GM23338 (cell line): ENCODE measurements at regions not wholly inside any gene's neighbourhood (a gene's known extent, or its start where the extent isn't known, plus 50 kb on each side); places are given as distances from the start of the nearest gene placed in this dataset.

Experiments
- ATAC-seq: fragments of 200-7000 bp; cut with Tn5 transposase; 3 replicates; pipeline ENCODE4 v1.9.1; 2020
- DNase-seq: peaks from one replicate; pipeline ENCODE4 v3.0.0-alpha.2; 2015; ENCODE audit warnings: low spot score
- H2AFZ ChIP-seq: fragments of 200-600 bp; sonication (generic); 2 replicates; pipeline ENCODE4 v1.8.0; 2016; ENCODE audit warnings: antibody characterized with exemption, mild to moderate bottlenecking, moderate library complexity
- H3F3A ChIP-seq: fragments of 200-600 bp; sonication (generic); replicated peaks from 2 replicates; pipeline ENCODE4 v1.8.0; 2017; ENCODE audit warnings: antibody characterized with exemption, mixed run types, low read depth
- H3K27ac ChIP-seq: fragments of 200-600 bp; sonication (generic); 2 replicates; pipeline ENCODE4 v1.6.1; 2016; ENCODE audit warnings: low read depth
- H3K27me3 ChIP-seq: fragments of 200-600 bp; sonication (generic); 2 replicates; pipeline ENCODE4 v1.8.0; 2016; ENCODE audit warnings: mild to moderate bottlenecking, mixed run types, moderate library complexity; ENCODE audit not compliant: insufficient read depth
- H3K36me3 ChIP-seq: fragments of 200-600 bp; sonication (generic); 2 replicates; pipeline ENCODE4 v1.8.0; 2016; ENCODE audit warnings: mild to moderate bottlenecking; ENCODE audit not compliant: insufficient read depth
- H3K4me1 ChIP-seq: fragments of 200-600 bp; sonication (generic); 2 replicates; pipeline ENCODE4 v1.8.0; 2016; ENCODE audit warnings: mild to moderate bottlenecking, moderate library complexity; ENCODE audit not compliant: insufficient read depth
- H3K4me2 ChIP-seq: fragments of 200-600 bp; sonication (generic); 2 replicates; pipeline ENCODE4 v1.7.1; 2017; ENCODE audit warnings: mixed run types
- H3K4me3 ChIP-seq: fragments of 200-600 bp; sonication (generic); 2 replicates; pipeline ENCODE4 v1.6.1; 2016; ENCODE audit warnings: mixed run types
- H3K79me2 ChIP-seq: fragments of 200-600 bp; sonication (generic); replicated peaks from 2 replicates; pipeline ENCODE4 v1.8.0; 2017; ENCODE audit warnings: mild to moderate bottlenecking; ENCODE audit not compliant: insufficient read depth
- H3K9me2 ChIP-seq: fragments of 200-600 bp; sonication (generic); 2 replicates; pipeline ENCODE4 v1.8.0; 2017; ENCODE audit not compliant: insufficient read depth
- H4K20me1 ChIP-seq: fragments of 200-600 bp; sonication (generic); replicated peaks from 2 replicates; pipeline ENCODE4 v1.8.0; 2017; ENCODE audit warnings: mild to moderate bottlenecking; ENCODE audit not compliant: insufficient read depth
- H3K27ac Mint-ChIP-seq: 2 replicates; pipeline ENCODE4 v1.8.0; 2020; ENCODE audit warnings: inconsistent platforms, mild to moderate bottlenecking, moderate library complexity, mixed read lengths
- H3K27me3 Mint-ChIP-seq: 3 replicates; pipeline ENCODE4 v1.8.0; 2022; ENCODE audit warnings: low read depth, mild to moderate bottlenecking, moderate library complexity, mixed read lengths, inconsistent platforms; ENCODE audit not compliant: insufficient read depth, poor library complexity
- H3K36me3 Mint-ChIP-seq: 3 replicates; pipeline ENCODE4 v1.8.0; 2021; ENCODE audit warnings: low read depth, mild to moderate bottlenecking, inconsistent platforms, moderate library complexity, mixed read lengths
- H3K4me1 Mint-ChIP-seq: 3 replicates; pipeline ENCODE4 v1.8.0; 2020; ENCODE audit warnings: mild to moderate bottlenecking, inconsistent platforms, mixed read lengths
- H3K4me3 Mint-ChIP-seq: 3 replicates; pipeline ENCODE4 v1.8.0; 2021; ENCODE audit warnings: moderate library complexity, mild to moderate bottlenecking, inconsistent platforms, mixed read lengths
- H3K9me3 Mint-ChIP-seq: 3 replicates; pipeline ENCODE4 v1.8.0; 2020; ENCODE audit warnings: moderate library complexity, mild to moderate bottlenecking, inconsistent platforms, mixed read lengths
- CREB1 ChIP-seq: fragments of 250-450 bp; sonication (Bioruptor Pico); IDR thresholded peaks from 2 replicates; pipeline ENCODE4 v1.5.0; 2020; ENCODE audit warnings: low read depth, mild to moderate bottlenecking, moderate library complexity
- JUNB ChIP-seq: IDR thresholded peaks from one replicate; pipeline ENCODE4 v1.6.1; 2016; ENCODE audit warnings: antibody characterized with exemption; ENCODE audit not compliant: unreplicated experiment
- POLR2AphosphoS5 ChIP-seq: IDR thresholded peaks from 2 replicates; pipeline ENCODE4 v1.6.1; 2016; ENCODE audit warnings: antibody characterized with exemption, low read depth
- ZNF331 ChIP-seq: fragments of 250-450 bp; sonication (Bioruptor Pico); IDR thresholded peaks from 2 replicates; pipeline ENCODE4 v1.5.0; 2020; ENCODE audit warnings: low read depth, mild to moderate bottlenecking, moderate library complexity
- TF ChIP-seq, protein P1 (sequence below): IDR thresholded peaks from 2 replicates; pipeline ENCODE4 v1.6.1; 2016; ENCODE audit warnings: antibody characterized with exemption
- TF ChIP-seq, protein P2 (sequence below): fragments of 250-450 bp; sonication (Bioruptor Pico); IDR thresholded peaks from 2 replicates; pipeline ENCODE4 v1.5.0; 2020; ENCODE audit warnings: mild to moderate bottlenecking, moderate library complexity
- TF ChIP-seq, protein P3 (sequence below): IDR thresholded peaks from one replicate; pipeline ENCODE4 v1.6.1; 2018; ENCODE audit warnings: antibody characterized with exemption; ENCODE audit not compliant: unreplicated experiment

DNA sequence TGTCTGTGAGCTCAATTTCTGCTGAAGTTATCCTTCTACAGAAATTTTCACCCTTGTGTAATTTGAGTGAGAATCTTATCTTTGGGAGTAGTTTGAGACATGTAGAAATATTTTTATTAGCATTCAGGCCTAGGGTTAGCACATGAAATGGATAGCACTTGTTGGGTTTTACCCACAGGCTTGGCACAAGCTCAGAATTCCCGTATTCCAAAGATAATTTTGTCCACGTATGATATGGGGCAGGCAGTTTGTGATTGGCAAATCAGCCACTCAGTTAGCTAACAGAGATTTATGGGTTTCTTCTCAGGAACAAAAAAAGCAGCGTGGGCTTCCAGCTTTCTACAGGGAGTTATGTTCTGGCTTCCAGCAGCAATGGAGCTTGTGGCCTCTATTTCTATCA lies 117.9 kb upstream of the DCAF8L1 start:
- Histone ChIP-seq H3F3A (no peaks in the 10 kb centered on the region), H3K79me2 (no peaks in the 10 kb centered on the region), H3K4me2 (no peak overlapping the region), H2AFZ (no peak overlapping the region), H3K27me3 (no peaks in the 10 kb centered on the region), H3K4me1 (no peaks in the 10 kb centered on the region), H3K36me3 (no peaks in the 10 kb centered on the region), H3K27ac (no peak overlapping the region), H4K20me1 (no peaks in the 10 kb centered on the region), H3K9me2 (no peaks in the 10 kb centered on the region), H3K4me3 (no peak overlapping the region)
- TF ChIP-seq, protein P1, sequence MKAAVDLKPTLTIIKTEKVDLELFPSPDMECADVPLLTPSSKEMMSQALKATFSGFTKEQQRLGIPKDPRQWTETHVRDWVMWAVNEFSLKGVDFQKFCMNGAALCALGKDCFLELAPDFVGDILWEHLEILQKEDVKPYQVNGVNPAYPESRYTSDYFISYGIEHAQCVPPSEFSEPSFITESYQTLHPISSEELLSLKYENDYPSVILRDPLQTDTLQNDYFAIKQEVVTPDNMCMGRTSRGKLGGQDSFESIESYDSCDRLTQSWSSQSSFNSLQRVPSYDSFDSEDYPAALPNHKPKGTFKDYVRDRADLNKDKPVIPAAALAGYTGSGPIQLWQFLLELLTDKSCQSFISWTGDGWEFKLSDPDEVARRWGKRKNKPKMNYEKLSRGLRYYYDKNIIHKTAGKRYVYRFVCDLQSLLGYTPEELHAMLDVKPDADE, result no peak
- TF ChIP-seq ZNF331 (CRISPR knock-in tag), result no peak
- no peak overlapping the region for H3K4me3 Mint-ChIP-seq
- DNase-seq (no peak), ATAC-seq (no peak)
- no peaks in the 10 kb centered on the region for H3K27me3 Mint-ChIP-seq
- H3K27ac Mint-ChIP-seq, result no peak overlapping the region
- H3K4me1 Mint-ChIP-seq, result no peaks in the 10 kb centered on the region
- no peaks in the 10 kb centered on the region for H3K36me3 Mint-ChIP-seq
- no peaks in the 10 kb centered on the region; the same call in 2 of the 3 replicates for H3K9me3 Mint-ChIP-seq

DNA sequence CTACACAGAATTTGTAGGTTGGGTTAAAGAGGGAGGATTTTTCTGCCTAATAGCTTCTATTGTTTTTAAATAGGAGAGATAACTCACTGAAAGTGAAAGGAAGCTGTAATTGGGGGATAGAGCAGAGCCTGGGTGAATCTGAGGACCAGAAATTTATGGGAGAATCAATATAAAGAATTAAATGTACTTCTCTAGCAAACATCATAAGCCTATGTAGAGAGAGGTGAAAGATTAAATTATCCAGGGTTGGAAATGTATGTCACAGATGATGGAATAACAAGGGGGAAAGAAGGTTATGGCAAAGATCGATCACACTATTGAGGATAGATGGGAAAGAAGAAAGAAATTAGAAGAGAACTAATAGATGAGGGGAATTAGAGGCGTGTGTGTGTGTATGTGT lies 104.4 kb upstream of the DCAF8L1 start:
- H3K9me2 ChIP-seq, result no peaks in the 10 kb centered on the region
- H3K27ac ChIP-seq, result no peak overlapping the region
- Mint-ChIP-seq H3K4me1 (peaks cover 2% of the 10 kb centered on the region; the same call in 1 of the 3 replicates), H3K9me3 (no peaks in the 10 kb centered on the region), H3K27me3 (no peaks in the 10 kb centered on the region), H3K27ac (no peak overlapping the region), H3K4me3 (no peak overlapping the region), H3K36me3 (no peaks in the 10 kb centered on the region)
- H3K79me2 ChIP-seq, result no peaks in the 10 kb centered on the region
- no peaks in the 10 kb centered on the region for H3F3A ChIP-seq
- no peaks in the 10 kb centered on the region for H4K20me1 ChIP-seq
- ATAC-seq (no peak), DNase-seq (no peak)
- no peak overlapping the region for H3K4me3 ChIP-seq
- no peak overlapping the region for H3K4me2 ChIP-seq
- H3K36me3 ChIP-seq, result no peaks in the 10 kb centered on the region
- H2AFZ ChIP-seq, result no peak overlapping the region
- peaks cover 8% of the 10 kb centered on the region; the same call in 1 of the 2 replicates for H3K27me3 ChIP-seq
- H3K4me1 ChIP-seq, result no peaks in the 10 kb centered on the region
- TF ChIP-seq, protein P2, sequence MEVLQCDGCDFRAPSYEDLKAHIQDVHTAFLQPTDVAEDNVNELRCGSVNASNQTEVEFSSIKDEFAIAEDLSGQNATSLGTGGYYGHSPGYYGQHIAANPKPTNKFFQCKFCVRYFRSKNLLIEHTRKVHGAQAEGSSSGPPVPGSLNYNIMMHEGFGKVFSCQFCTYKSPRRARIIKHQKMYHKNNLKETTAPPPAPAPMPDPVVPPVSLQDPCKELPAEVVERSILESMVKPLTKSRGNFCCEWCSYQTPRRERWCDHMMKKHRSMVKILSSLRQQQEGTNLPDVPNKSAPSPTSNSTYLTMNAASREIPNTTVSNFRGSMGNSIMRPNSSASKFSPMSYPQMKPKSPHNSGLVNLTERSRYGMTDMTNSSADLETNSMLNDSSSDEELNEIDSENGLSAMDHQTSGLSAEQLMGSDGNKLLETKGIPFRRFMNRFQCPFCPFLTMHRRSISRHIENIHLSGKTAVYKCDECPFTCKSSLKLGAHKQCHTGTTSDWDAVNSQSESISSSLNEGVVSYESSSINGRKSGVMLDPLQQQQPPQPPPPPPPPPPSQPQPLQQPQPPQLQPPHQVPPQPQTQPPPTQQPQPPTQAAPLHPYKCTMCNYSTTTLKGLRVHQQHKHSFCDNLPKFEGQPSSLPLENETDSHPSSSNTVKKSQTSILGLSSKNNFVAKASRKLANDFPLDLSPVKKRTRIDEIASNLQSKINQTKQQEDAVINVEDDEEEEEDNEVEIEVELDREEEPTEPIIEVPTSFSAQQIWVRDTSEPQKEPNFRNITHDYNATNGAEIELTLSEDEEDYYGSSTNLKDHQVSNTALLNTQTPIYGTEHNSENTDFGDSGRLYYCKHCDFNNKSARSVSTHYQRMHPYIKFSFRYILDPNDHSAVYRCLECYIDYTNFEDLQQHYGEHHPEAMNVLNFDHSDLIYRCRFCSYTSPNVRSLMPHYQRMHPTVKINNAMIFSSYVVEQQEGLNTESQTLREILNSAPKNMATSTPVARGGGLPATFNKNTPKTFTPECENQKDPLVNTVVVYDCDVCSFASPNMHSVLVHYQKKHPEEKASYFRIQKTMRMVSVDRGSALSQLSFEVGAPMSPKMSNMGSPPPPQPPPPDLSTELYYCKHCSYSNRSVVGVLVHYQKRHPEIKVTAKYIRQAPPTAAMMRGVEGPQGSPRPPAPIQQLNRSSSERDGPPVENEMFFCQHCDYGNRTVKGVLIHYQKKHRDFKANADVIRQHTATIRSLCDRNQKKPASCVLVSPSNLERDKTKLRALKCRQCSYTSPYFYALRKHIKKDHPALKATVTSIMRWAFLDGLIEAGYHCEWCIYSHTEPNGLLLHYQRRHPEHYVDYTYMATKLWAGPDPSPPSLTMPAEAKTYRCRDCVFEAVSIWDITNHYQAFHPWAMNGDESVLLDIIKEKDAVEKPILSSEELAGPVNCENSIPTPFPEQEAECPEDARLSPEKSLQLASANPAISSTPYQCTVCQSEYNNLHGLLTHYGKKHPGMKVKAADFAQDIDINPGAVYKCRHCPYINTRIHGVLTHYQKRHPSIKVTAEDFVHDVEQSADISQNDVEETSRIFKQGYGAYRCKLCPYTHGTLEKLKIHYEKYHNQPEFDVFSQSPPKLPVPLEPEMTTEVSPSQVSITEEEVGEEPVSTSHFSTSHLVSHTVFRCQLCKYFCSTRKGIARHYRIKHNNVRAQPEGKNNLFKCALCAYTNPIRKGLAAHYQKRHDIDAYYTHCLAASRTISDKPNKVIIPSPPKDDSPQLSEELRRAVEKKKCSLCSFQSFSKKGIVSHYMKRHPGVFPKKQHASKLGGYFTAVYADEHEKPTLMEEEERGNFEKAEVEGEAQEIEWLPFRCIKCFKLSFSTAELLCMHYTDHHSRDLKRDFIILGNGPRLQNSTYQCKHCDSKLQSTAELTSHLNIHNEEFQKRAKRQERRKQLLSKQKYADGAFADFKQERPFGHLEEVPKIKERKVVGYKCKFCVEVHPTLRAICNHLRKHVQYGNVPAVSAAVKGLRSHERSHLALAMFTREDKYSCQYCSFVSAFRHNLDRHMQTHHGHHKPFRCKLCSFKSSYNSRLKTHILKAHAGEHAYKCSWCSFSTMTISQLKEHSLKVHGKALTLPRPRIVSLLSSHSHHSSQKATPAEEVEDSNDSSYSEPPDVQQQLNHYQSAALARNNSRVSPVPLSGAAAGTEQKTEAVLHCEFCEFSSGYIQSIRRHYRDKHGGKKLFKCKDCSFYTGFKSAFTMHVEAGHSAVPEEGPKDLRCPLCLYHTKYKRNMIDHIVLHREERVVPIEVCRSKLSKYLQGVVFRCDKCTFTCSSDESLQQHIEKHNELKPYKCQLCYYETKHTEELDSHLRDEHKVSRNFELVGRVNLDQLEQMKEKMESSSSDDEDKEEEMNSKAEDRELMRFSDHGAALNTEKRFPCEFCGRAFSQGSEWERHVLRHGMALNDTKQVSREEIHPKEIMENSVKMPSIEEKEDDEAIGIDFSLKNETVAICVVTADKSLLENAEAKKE (CRISPR knock-in tag), result no peak
- TF ChIP-seq, protein P3, sequence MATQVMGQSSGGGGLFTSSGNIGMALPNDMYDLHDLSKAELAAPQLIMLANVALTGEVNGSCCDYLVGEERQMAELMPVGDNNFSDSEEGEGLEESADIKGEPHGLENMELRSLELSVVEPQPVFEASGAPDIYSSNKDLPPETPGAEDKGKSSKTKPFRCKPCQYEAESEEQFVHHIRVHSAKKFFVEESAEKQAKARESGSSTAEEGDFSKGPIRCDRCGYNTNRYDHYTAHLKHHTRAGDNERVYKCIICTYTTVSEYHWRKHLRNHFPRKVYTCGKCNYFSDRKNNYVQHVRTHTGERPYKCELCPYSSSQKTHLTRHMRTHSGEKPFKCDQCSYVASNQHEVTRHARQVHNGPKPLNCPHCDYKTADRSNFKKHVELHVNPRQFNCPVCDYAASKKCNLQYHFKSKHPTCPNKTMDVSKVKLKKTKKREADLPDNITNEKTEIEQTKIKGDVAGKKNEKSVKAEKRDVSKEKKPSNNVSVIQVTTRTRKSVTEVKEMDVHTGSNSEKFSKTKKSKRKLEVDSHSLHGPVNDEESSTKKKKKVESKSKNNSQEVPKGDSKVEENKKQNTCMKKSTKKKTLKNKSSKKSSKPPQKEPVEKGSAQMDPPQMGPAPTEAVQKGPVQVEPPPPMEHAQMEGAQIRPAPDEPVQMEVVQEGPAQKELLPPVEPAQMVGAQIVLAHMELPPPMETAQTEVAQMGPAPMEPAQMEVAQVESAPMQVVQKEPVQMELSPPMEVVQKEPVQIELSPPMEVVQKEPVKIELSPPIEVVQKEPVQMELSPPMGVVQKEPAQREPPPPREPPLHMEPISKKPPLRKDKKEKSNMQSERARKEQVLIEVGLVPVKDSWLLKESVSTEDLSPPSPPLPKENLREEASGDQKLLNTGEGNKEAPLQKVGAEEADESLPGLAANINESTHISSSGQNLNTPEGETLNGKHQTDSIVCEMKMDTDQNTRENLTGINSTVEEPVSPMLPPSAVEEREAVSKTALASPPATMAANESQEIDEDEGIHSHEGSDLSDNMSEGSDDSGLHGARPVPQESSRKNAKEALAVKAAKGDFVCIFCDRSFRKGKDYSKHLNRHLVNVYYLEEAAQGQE, result no peak
- TF ChIP-seq CREB1, result no peak
- TF ChIP-seq POLR2AphosphoS5, result no peak
- TF ChIP-seq JUNB, result no peak
